GM19455 (cell line): ENCODE measurements at regions not wholly inside any gene's neighbourhood (a gene's known extent, or its start where the extent isn't known, plus 50 kb on each side); places are given as distances from the start of the nearest gene placed in this dataset.
"Not testable (repeated sequence)": the region's sequence is repeated elsewhere in the genome, so short reads cannot be mapped to it uniquely, and the experiment has no call there.

ENCODE experiments used
- ATAC-seq: cut with Tn5 transposase; IDR thresholded peaks from one replicate; pipeline ENCODE4 v1.9.1; 2021; ENCODE audit not compliant: unreplicated experiment

DNA sequence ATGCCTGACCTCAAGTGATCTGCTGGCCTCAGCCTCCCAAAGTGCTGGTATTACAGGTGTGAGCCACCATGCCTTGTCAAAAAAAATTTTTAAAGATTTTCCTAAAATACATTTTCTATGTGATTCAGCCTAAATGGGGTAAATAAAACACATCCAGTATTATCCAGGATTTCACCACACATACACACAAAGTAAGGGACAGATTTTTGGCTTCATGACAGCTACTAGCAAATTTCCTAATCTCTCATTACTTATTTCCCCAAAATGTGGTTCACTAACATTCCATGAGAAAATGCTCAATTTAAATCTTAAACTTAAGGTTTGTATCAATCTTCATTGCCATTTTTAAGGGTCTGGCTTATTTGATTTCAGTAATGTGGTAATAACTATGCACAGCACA lies 348.5 kb upstream of the INTU start:
- ATAC-seq, result no peak

DNA sequence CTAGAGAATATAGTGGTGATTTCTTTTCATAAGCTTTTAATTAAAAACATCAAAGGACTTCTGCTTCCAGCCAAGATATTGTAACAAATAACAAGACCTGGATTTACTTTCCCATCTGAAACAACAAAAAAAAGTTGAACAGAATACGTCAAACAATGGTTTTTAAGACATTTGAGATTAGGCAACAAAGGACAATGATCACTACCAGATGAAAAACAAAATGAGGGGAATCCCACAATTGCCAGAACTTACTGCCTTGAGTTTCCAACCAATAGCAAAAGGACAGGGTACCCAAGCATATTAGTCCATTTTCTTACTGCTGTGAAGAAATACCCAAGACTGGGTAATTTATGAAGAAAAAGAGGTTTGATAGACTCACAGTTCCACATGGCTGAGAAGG lies 341.4 kb upstream of the INTU start:
- no peak for ATAC-seq

DNA sequence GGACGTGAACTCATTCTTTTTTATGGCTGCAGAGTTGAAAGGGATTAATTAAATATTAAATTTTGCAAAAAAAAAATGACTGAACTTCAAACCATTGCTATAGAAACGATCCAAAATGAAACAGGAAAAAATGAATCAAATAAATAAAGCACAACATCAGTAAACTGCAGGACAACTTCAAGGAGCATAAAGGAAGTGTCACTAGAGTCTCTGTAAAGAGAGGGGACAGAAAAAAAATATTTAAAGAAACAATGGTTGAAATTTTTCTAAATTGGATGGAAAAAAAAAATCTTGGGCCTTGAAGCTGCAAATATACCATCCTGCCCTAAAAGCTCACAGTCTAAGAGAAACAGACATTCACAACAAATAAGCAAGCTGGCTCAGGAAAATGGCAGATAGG lies 339.3 kb upstream of the INTU start:
- no peak for ATAC-seq

DNA sequence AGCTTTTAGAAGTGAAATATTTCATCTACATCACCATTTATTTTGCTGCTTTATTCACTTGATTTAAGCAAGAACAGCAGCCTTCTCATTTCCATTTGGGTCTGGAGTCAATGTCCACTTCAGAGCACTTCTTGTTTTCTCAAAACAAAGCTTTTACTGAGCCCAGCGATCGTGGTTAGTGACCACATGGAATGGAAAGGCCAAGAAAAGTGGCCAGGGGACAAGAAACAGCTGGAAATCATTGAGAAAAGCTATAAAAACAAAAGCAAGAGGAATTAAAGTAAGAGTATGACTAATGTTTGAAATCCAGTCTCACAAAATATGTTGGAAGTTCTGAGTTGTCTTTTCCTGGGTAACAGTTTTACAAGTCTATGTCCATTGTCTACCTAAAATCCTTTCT lies 328.4 kb upstream of the INTU start:
- ATAC-seq, result no peak

DNA sequence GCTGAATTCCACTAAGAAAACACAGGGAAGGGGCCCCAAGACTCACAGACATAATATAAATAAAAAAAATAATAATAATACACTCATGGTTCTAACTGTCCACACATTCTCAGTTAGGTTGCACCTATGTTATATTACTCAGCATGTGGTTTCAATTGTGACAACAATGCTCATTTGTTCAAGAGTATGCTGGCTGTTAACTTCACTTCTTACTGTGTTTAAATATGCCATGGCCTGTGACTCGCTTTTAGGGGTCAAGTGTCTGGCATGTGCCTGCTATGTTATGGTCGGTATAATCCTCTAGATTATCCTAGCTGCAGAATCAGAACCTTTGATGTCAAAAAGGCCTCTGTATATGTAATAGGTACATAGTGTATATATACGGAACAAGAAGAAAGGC lies 324.8 kb upstream of the INTU start:
- ATAC-seq, result no peak

DNA sequence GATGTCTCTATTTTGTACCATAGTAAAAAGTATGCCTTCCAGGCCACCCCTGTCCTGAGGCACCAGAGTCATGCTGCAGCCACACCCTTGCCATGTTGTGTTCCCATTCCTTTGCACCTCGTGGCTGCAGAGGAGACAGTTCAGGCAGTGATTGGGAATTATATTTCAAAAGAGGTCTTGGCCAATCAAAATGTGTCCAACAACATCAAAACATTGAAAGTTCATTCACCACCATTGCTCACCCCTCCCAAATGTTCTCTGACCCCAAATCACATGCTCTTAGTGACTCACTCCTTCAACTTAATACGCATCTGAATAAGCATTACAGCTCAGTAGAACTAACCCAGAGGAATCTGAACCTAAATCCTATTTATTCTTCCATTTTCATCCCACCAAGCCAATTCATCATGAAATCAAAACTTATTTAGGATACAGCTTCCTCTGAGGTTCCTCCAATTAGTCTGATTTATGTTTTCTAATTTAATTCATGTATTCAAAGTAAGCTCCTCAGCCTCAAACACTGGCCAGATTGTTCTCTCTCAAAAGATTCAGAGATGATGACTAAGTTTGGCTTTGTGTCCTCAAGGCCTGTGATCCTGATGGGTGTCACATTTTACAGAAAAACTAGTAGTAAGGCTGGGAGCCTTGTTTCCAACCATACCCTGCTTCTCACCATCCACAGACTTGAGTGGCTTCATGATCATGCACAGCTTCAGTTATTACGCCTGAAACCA lies 323.2 kb upstream of the INTU start:
- no peak for ATAC-seq

DNA sequence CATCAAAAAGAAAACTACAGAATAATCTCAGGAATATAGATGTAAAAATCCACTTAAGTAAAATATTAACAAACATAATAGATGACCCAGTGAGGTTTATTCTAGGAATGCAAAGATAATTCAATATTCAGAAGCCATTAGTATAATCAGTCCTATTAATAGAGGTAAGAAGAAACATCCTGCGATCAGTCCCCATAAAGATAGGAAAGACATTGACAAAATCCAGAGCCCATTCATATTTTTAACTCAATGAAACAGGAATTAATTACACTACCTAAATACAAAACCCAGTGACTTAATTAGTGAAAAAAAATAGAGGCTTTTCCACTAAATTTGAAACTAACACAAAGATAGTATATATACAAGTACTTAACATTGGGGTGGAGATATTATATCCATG lies 321.4 kb upstream of the INTU start:
- no peak for ATAC-seq

DNA sequence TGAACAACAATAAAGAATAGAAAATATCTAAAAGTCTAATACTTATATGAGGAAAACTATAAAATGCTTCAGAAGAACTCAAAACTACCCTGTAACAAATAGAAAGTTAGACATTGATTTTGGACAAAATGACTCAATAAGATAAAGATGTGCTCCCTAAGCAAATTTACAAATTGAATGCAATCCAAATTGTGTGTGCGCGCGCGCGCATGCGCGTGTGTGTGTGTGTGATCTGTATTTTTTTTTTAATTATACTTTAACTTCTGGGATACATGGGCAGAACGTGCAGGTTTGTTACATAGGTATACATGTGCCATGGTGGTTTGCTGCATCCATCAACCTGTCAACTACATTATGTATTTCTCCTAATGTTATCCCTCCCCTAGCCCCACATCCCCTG lies 320.8 kb upstream of the INTU start:
- no peak for ATAC-seq

DNA sequence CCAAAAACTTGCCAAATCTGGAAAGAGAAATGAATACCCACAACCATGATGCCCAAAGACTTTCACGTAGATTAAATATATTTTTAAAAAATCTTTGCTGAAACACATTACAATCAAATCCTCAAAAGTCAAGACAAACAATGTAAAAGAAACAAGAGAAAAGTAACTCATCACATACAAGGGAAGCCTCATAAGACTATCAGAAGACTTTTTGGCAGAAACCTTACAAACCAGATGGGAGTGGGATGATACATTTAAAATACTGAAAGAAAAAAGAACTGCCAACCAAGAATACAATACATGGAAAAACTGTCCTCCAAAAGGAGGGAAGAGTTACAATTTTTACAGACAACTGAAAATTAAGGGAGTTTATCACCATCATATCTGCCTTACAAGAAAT lies 319.0 kb upstream of the INTU start:
- no peak for ATAC-seq

DNA sequence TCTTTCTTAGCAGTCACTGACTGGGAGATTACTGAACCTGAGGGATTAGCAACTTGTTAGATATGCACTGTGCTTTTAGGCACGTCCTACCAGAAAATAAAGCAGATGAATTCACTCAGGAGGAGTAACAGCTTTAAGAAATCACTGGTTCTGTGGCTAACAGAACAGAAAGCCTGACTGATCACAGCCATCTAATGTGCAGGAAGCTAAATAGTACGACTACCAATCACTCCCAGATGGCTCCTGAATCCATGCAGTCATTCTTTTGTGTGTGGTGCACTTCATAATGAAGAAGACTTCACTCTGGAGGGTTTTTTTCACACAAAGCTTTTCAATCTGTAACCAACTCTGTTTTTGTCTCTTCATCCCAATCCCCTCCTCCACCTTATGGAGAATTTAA lies 305.3 kb upstream of the INTU start:
- ATAC-seq, result no peak

DNA sequence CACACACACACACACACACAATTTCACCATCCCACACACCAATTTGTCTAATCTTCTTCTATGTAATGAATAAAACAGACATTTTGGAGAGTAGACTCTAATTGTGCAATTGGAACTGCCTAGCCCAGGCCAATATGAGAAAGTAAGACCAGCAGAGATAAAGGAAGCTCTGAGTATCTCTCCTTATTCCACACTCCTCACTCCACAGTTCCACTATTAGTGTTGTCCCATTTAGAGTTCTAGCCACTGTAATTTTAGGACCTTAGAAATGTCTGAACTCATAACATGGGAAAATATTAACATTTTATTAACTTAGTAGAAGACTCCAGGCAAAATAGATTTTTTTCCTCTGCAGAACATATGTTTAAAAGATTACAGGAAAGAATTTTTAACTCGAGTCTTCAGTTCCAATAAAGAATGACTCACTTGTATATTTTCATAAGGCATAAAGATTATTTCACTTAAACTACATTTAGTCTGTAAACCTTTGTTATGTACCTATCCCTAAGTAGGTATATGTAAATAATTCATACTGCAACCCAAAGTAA lies 297.6 kb upstream of the INTU start:
- ATAC-seq, result no peak

DNA sequence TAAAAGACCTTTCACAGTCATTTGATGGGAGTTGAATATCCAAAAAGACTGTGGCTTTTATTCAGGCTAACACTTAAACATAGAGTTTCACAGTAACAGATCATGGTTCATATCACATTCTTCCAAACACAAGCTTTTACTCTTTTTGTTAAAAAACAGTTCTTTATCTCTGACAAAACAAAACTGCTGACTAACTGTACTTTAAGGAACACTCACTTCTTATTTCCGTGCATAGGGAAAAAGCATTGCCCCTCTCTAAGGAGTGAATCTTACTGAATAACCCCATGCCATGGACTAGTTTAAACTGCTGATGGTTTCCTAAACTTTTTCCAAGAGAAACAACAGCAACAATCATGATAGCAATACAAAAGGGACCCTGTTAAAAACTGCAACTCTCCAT lies 297.0 kb upstream of the INTU start:
- ATAC-seq, result no peak

DNA sequence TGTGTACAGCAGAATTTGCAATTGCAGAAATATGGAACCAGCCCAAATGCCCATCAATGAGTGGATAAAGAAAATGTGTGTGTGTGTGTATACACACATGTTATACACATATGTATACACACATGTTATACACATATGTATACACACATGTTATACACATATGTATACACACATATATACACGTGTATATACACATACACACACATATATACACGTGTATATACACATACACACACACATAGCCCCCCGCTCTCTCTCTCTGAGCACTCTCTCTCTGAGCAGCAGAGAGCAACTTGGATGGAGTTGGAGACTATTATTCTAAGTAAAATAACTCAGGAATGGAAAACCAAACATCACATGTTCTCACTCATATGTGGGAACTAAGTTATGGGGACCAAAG lies 289.6 kb upstream of the INTU start:
- not testable (repeated sequence) for ATAC-seq

DNA sequence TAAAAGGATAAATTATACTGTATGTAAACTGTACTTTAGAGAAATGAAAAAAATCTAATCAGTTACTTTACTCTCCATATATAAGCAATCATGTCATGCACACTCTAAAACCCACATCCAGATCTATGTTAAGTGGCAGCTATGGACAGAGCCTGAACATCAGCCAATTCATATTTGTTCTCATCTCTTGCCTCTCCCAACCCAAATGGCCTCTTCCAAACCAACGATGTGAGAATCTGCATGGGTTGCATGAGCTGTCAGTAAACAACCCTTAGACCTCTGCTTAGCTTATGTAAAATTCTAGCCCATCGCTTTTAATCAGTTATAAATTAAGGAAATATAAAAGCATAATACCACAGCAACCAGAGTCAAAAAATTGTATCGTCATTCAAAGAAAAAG lies 288.7 kb upstream of the INTU start:
- ATAC-seq, result no peak

DNA sequence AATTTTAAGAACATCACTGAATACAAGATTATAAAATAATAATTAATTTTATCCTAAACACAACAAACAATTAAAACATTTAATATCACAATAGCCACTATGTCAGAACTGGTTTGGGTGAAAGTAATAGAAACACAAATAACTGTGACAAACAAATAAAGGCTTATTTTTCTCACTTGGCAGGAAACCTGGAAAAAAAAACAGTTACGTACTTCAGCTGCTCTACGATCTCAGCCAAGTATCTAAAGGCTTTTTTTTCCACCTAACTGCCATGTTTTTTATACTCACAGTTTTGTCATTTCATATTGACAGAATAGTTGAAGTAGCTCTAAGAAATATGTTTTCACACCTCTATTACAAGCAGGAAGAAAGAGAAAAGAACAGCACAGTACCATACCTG lies 284.8 kb upstream of the INTU start:
- no peak for ATAC-seq

DNA sequence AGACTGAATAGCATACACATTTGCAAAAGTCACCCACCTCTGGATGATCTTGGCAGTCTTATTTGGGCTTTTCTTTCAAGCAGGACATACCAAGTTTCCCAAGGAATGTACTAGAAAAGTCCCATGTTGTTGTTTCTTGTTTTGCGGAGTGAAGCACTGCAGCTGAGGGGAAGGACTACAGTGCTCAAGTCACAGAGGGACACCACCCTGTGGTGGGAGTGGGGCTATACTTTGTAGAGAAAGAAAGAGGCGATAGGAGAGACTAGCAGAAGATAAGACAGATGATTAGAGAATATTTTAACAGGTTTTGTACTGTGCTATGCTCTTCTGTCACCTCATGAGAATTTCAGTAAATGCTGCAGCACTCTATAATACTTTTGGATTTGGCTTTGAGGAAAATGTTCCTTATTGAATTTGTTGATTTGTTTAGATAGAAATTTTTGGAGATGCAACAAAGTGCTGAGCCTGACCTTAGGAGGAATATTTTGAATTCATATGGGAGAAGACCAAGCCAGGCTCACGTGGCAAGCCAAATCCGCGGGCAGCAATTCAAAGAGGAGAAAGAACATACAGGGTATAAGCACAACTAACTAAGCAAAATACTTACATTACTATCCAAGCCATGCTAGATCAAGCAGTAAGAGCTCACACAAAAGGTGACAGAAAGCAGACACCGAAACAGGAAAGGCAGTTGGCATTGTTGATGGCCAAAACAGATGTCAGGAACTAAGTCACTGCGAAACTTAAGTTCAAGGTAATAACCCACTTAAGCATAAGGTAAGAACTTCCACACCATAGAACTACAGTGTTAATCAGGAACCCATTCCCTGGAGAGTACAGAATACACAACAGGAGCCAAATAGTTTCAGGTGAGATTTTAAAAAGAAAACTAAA lies 280.3 kb upstream of the INTU start:
- no peak for ATAC-seq

DNA sequence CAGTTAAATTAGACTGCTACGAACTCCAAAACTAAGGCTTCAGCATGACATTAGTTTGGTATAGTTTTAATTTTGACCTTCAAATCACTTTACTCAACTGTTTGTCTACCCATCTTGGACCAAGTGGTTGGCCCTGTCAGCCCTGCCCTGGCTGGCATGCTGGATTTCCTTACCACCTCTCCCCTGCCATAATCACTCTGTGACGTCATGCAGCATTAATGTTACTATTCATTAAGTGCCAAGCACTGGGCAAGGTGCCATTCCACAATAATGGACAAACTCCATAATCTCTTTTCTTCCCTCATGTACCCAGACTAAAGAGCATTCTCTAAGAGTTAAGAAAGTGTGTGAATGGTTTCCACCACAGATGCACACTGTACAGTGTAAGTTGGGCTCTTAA lies 277.0 kb upstream of the INTU start:
- no peak for ATAC-seq

DNA sequence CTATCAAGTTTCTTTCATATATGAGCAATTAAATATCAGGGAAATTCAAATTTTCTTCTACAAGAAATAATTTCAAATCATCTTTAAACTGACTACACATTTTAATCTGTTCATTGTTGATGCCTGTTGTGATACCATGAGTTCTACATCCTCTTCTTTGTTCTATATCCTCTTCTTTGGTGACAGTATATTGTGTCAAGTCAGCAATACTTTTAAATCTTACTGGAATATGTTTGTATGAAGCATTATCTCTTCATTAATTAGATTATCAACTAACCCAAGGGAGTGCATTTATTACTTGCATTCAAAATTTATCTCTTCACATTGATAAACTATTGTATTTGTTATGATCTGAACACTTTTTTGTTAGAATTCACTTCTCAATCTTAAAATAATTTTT lies 275.0 kb upstream of the INTU start:
- ATAC-seq, result no peak

DNA sequence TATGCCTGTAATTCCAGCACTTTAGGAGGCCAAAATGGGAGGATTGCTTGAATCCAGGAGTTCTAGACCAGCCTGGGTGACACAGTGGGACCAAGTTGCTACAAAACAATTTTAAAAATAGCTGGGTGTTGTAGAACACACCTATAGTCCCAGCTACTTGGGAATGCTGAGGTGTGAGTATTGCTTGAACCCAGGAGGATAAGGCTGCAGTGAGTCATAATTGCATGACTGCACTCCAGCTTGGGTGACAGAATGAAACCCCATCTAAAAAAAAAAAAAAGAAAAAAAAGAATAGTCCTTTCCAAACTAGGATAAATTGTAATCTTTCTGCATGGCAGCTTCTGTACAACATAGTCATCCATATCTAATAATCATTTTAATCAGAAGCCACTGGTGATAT lies 270.1 kb upstream of the INTU start:
- no peak for ATAC-seq

DNA sequence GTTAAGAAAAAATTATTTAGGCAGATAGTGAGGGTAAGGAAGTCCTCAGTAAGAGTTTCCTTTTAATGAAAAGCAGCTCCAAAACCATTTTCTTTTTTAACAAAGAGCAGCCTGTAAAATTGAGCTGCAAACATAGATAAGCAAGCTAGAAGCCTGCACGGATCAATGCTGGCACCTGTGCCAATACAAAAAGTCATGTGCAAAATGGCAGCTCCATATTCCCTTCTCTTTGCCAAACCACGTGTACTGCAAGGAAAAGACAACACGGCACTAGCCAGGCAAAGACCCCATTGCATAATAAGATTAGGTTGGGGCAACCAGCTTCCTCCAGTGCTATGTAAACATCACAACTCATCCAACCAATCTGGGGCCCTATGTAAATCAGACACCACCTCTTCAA lies 268.4 kb upstream of the INTU start:
- no peak for ATAC-seq

DNA sequence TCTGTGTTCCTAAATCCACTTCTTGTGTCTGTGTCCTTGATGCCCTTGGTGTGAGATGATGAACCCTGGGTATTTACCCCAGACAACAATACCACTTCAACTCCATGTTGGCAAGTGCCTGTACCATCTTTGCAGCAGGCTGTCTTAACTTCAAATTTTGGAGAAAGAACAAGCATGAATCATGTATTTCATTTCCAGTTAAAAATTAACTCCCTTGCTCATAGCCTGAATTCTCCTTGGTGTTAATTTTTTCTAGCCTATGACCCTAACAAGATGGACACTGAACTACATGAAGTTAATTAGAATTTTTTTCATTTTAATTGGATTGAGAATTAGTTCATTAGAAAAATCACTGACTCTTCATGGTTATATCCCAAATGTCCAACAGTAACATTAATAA lies 267.8 kb upstream of the INTU start:
- no peak for ATAC-seq

DNA sequence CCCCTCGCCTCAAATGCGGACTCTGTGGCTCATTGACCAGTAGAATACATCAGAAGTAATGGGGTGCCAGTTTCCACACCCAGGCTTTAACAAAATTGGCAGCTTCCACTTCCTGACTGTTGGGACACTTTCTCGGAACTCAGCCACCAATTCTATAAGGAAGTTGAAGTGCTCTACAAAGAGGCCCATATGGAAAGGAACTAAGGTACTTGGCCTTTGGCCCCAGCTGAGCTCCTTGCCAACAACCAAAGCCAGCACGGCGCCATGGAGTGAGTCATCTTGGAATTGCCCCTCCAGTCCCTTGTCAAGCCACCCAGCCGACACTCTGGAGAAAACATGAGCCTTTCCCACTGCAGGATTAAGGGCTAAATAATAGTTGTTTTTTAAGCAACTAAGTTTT lies 262.2 kb upstream of the INTU start:
- no peak for ATAC-seq
